Activated CD4-positive, CD25-positive, alpha-beta regulatory T cell treated with anti-CD3 and anti-CD28 coated beads, Interleukin-2, amount 50 U/mL, for 24 hours (primary cell): ENCODE measurements at regions not wholly inside any gene's neighbourhood (a gene's known extent, or its start where the extent isn't known, plus 50 kb on each side); places are given as distances from the start of the nearest gene placed in this dataset.
"Not testable (repeated sequence)": the region's sequence is repeated elsewhere in the genome, so short reads cannot be mapped to it uniquely, and the experiment has no call there.

Experiments used
- ATAC-seq, 2 donors: fragments of 150-1000 bp; cut with Tn5 transposase; one replicate each; pipeline ENCODE4 v1.10.0; 2021; ENCODE audit warnings: mild to moderate bottlenecking in 1 of 2, moderate library complexity in 1 of 2

DNA sequence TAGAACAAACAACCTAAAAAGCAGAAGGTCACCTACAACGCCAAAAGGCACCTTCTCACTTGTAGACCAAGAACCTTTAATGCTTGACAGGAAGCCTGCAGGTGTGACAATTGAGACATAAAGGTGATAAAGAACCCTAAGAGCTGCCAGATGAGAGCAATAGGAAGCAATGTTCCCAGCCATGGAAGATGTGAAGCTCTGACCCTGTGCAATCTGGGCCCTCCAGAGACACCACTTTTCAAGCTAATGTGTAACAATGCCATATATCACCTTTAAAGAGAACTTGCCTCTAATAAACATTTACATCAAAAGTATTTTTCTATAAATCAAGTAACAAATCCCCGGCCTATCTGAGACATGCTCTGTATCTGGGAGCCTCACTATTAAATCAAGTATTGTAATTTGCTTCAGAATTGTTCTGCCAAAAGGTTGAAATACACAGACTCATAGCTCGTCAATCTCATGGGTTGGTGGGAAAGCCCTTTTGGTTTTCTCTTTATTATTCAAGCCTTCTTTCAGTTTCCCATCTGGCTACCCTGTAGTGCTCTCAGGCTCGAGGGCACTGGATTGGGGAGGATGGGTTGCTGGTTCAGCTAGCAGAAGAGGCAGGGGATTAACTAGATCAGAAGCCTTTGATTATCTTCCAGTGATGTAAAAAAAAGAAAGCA lies 368.9 kb downstream of the BUD13 start:
- no peak for ATAC-seq

- no peak for ATAC-seq
These were observed 372.7 kb downstream of the BUD13 start for GRCh38 chr11:116400081-116400480.

DNA sequence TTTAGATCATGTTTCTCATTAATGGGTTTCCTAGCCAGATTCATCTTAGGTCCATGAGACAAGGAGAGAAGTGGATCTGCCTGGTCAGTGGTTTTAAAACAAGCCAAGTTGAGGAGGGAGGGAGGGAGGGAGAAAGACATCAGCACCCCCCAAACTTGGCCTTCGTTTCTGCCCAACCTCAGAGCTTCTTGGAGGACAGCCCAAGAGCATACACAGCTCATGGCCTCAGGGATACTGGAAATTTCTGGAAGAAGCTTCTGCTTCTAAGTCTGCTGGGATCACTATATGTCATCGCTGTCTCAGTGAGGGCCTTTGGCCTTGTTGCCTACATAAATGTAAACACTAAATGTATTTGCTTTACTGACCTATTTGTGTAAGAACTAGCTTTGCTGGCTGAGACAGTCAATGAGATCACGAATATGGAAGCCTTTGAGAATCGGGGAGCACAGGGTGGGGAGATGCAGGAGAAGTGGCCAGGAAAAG lies 375.1 kb downstream of the BUD13 start:
- no peak for ATAC-seq

DNA sequence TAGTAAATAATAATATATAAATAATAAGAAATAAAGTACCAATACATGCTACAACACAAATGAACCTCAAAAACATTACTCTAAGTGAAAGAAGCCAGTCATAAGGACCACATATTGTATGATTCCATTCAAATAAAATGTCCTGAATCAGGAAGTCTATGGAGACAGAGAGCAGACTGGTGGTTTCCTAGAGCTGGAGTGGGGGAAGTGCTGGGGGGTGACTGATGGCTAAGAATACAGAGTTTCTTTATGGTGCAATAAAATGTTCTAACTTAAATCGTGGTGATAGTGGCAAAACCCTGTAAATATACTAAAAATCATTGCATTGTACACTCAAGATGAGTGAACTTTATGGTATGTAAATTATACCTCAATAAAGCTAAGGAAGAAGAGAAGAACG lies 376.5 kb downstream of the BUD13 start:
- no peak for ATAC-seq

DNA sequence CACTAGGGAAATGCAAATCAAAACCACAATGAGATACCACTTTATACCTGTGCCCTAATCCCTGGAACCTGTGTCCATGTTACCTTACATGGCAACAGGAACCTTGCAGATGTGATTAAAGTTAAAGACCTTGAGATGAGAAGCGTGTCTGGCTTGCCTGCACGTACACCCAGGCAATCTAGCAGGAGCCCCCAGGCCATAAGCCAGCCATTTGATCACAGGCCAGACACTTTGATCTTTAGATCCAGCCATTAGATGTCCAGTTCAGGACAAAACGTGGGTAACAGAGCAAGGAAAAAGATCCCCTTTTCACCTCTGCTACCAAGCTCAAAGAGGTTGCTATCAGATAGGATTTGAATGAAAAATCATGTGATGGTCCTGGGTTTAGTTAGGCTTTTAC lies 378.8 kb downstream of the BUD13 start:
- ATAC-seq, result no peak

- ATAC-seq, result no peak
These were observed 381.8 kb downstream of the BUD13 start for GRCh38 chr11:116390963-116391362.

DNA sequence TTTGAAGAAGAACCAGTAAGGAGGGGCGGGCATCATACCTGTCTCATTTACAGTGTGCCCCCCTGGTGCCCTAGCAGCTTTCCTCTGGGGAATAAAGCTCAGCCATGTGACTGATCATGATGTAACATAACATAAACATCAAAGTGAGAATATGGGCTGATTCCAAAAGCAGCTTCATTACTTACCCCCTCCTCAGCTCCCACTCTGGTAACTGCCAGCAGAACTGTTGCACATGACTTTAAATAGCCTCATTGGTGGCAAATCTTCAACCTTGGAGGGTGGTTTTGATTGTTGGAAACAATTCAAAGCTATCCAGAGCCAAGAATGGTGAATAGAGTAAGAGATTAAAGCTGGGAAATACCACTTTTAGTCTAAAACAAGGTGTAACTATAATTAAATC lies 384.6 kb downstream of the BUD13 start:
- no peak for ATAC-seq

DNA sequence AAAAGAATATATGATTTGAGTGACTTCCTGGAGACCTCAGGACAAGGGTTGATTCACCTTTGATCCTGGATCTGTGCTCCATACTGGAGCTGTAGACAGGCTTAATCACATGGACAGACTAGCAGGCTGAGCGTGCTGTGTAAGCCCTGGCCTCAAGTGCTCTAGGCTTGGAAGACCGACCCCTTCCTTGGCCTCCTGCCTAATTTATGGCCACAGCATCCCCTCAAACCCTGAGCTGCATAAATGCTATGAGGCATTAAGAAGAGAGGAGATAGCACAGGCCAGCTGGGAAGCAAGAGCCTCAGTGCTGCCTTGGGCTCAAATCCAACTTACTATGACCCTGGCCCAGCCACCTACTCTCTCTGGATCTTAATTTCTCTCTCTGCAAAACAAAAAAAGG lies 385.1 kb downstream of the BUD13 start:
- no peak for ATAC-seq

GRCh38 chr11:116386118-116386699 lies 386.6 kb downstream of the BUD13 start:
- ATAC-seq, result no peak

- no peak for ATAC-seq
These were observed 387.9 kb downstream of the BUD13 start for GRCh38 chr11:116384876-116385275.

DNA sequence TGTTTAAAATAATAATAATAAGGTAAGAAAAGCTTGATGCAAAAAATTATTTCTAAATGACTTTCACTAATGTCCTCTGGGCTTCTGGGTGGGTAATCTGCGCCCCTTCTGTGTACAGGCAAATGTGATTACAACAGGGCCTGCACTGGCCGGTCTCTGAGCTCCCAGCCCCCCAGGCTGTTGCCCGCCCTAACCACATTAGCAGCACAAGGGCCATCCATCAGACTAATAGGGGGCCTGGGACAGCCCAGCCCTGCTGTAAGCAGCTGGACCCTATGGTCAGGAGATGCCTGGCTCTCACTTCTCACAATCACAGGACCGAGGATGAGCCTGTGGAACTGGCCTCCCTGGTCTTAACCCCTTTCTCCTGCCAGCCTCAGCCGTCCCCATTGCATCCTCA lies 388.4 kb downstream of the BUD13 start:
- no peak for ATAC-seq

DNA sequence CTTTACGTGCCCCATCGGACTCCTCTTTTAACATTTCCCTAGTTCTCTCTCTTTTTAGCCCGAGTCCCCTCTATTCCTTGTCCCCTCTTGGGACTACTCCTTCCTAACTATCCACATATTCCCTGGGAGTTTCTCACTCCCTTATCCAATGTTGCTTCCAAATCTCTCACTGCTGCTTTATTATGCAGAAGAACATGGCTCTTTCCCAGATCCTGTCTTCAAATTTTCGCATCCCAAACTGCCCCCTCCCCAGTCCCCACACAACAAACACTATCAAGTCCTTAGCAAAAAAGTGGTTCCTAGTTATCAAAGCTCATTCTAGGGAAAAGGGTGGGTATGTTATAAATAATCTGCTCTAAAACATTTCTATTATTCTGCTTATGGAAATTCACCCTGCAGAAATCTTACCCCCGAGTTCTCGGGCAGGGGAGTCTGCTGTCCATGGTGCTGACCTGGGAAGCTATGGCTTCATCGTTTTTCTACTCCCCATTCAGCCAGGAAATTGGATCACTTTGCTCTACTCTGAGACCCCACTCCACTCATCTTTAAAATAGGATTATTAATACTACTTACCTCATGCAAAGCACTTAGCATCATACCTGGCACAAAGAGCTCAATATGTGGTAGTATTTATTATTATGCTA lies 393.5 kb downstream of the BUD13 start:
- ATAC-seq, result no peak

GRCh38 chr11:116376547-116376946 lies 396.2 kb downstream of the BUD13 start:
- ATAC-seq, result no peak

- ATAC-seq, result no peak
These were observed 396.7 kb downstream of the BUD13 start for GRCh38 chr11:116376054-116376453.

- no peak for ATAC-seq
These were observed 397.6 kb downstream of the BUD13 start for GRCh38 chr11:116375221-116375620.

DNA sequence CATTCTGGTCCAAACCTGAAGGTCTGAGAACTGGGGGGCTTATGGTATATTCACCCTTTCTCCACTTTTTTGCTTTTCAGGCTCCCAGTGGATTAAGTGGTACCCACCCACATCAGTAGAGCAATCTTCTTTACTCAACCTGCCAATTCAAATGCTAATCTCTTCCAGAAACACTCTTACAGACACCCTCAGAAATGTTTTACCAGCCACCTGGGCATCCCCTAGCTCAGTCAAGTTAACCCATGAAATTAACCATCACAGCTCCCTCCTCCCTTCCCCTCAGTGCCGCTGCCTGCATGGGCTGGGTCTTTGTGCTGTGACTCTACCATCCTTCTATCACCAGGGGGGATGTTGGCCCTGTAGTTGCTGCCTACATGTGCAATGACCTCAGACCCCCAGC lies 398.7 kb downstream of the BUD13 start:
- no peak for ATAC-seq

DNA sequence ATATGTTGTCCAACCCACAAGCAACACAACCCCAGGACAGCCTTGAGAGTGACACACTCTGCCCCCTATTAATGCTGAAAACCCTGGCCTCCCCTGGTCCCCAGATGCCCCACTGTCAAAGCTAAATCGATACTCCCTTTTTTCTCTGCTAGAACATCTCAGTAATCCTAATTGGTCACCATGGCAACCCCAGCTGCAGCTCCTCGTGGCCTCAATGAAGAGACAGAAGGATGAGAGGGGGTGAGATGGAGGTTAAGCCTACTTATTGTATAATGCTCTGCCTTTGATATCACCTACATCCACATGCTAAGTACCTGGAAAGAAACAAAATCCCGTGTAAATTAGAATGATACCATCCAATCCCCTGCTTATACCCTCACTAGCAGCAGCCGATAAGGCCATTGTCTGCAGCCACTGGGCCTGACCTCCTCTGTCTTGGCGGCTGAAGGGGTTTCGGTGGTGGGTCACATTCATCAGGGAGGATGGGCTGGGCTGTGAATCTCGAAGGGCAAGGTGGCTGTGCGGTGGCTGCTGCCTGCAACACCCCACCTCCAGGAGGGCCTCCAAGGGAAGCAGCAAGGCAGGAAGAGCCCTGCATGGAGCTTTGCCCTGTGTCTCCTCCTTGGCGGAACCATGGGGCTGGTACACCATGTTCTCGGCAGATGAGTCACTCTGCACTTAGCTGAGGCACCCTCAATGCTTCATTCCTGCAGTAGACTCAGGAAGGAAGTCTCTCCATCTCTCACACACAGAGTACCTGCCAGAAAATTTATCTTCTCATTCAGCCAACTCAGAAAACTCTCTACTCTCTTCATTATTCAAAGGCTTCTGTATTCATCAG lies 399.5 kb downstream of the BUD13 start:
- ATAC-seq, result no peak

GRCh38 chr11:116371146-116371545 lies 401.6 kb downstream of the BUD13 start:
- ATAC-seq, result no peak

GRCh38 chr11:116368784-116369183 lies 404.0 kb downstream of the BUD13 start:
- ATAC-seq, result no peak

- no peak for ATAC-seq
These were observed 405.7 kb downstream of the BUD13 start for GRCh38 chr11:116366980-116367645.

DNA sequence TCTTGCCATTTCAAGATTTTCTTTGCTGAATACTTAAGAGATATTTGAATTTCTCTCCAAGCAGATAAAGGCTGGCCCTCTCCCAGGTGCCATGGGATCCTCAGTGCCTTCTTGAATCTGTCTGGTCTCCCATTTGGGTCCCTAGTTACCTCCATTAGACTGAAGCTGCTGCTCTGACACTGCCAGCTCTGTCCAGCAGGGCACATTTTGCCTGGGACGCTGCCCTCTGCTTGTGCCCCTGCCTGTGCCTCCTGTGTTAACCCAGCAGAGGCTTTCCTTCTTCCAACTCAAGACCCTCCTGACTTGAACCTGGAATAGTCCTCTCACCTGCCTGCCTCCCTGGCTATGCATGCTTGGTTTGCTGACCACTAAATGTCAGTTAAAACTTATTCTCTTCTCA lies 406.3 kb downstream of the BUD13 start:
- ATAC-seq, result no peak

DNA sequence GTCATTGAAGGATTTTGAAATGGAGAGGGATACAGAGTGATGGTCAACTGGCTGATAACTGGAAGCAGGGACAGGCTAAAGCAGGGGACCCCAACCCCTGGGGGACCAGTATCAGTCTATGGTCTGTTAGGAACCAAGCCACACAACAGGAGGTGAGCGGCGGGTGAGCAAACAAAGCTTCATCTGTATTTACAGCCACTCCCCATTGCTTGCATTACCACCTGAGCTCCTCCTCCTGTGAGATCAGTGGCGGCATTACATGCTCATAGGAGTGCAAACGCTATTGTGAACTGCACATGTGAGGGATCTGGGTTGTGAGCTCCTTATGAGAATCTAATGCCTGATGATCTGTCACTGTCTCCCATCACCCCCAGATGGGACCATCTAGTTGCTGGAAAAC lies 407.9 kb downstream of the BUD13 start:
- ATAC-seq, result not testable (repeated sequence)

DNA sequence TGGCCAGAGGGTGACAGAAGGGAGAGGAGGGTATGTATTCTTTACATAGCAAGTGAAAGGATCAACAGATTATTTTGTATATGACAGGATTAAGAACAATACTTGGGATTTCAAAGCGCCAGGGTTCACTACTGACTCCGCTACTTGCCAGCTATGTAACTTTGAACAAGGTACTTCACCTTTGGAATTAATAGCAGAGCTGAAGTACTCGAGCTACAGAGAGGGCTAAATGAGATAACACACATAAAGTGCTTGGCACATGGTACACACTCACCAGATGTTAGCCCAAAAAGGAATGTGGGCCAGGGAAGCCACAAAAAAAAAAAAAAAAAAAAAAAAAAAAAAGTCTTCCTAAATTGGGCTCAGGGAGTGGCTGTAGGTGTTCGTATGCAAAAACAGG lies 408.4 kb downstream of the BUD13 start:
- ATAC-seq, result no peak
